Uterus (tissue), 3 donors: ENCODE measurements at regions not wholly inside any gene's neighbourhood (a gene's known extent, or its start where the extent isn't known, plus 50 kb on each side); places are given as distances from the start of the nearest gene placed in this dataset.

Source experiments
- DNase-seq, 2 donors: peaks; one replicate each; pipeline ENCODE4 v3.0.0-alpha.2; 2019 to 2020
- H3K27ac ChIP-seq, 2 donors: fragments of 200-600 bp; sonication (generic); 1 replicate in 1 of 2; 2 replicates in 1 of 2; pipeline ENCODE4 v1.5.1; 2016 to 2018
- H3K27me3 ChIP-seq, 2 donors: fragments of 200-600 bp; sonication (generic); one replicate each; pipeline ENCODE4 v1.5.1; 2018 to 2019; ENCODE audit warnings: control low read depth in 1 of 2
- H3K36me3 ChIP-seq, 2 donors: fragments of 200-600 bp; sonication (generic); one replicate each; pipeline ENCODE4 v1.5.1; 2019; ENCODE audit warnings: control low read depth in 1 of 2
- H3K4me1 ChIP-seq, 2 donors: fragments of 200-600 bp; sonication (generic); one replicate each; pipeline ENCODE4 v1.5.1; 2018 to 2019; ENCODE audit warnings: control low read depth in 1 of 2
- H3K4me3 ChIP-seq, 2 donors: fragments of 200-600 bp; sonication (generic); 1 replicate in 1 of 2; 2 replicates in 1 of 2; pipeline ENCODE4 v1.5.1; 2018 to 2019; ENCODE audit warnings: mild to moderate bottlenecking in 1 of 2
- H3K9me3 ChIP-seq, 2 donors: fragments of 200-600 bp; sonication (generic); one replicate each; pipeline ENCODE4 v1.5.1; 2019; ENCODE audit warnings: control low read depth in 1 of 2
- POLR2A ChIP-seq, 2 donors: fragments of 450-650 bp; IDR thresholded peaks; one replicate each; pipeline ENCODE4 v1.6.1; 2016; ENCODE audit warnings: antibody characterized with exemption in 2 of 2, mild to moderate bottlenecking in 1 of 2, moderate library complexity in 1 of 2
- intact Hi-C: fragments of 100-400 bp; cut with DNase I; formaldehyde crosslinking; loops from one replicate; pipeline ENCODE4 v1.15.1; 2023; ENCODE audit warnings: low total_unique reads
- TF ChIP-seq, protein P1 (sequence below), 4 experiments: fragments of 200-600 bp in 2 of 4; fragments of 450-650 bp in 2 of 4; sonication (generic) in 2 of 4; IDR thresholded peaks; one replicate each; pipeline ENCODE4 v1.5.1; 2016 to 2019; ENCODE audit warnings: antibody characterized with exemption in 4 of 4, mild to moderate bottlenecking in 2 of 4, moderate library complexity in 1 of 4
- donor health status: DM: yes; HTN: yes; CAD: no.

DNA sequence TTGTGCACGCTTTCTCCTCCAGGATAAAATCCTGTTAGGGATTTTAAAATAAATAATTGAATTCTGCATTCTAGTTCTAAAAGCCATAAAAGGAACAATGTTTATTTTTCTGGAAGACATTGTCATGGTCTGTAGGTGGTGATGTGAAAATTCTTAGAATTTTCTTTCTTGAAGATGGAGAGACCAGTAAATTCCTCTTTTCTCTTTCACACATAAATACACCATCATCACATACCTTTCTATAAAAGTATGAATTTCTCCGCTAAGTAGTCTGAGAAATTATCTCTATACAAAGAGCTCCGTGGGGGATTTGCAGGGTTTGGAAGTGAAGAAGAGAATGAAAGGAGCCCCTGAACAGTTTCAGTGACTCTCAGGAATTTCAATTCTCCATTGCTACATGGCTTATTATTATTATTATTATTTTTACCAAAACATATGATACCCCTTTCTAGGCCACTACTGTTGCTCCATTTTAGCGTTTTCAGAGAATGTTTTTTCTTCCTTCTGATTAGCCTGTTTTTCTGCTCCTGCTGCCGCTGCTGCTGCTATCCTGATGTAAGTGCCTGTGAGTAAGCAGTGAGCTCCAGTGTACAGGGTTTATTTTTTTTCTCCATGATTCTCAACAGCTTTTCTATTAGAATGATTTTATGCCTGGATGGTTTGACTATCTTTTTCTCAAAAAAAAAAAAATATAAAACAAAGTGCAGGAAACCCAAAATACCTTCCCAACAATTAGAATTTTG is 145.8 kb downstream of the SAMD5 start:
- H3K36me3 ChIP-seq = no peaks in the 10 kb centered on the region
- no peaks in the 10 kb centered on the region for H3K4me1 ChIP-seq
- DNase-seq = no peak
- no peaks in the 10 kb centered on the region for H3K27me3 ChIP-seq
- no peak overlapping the region for H3K4me3 ChIP-seq
- intact Hi-C loops = no loop called here
- no peaks in the 10 kb centered on the region for H3K9me3 ChIP-seq
- TF ChIP-seq, protein P1, sequence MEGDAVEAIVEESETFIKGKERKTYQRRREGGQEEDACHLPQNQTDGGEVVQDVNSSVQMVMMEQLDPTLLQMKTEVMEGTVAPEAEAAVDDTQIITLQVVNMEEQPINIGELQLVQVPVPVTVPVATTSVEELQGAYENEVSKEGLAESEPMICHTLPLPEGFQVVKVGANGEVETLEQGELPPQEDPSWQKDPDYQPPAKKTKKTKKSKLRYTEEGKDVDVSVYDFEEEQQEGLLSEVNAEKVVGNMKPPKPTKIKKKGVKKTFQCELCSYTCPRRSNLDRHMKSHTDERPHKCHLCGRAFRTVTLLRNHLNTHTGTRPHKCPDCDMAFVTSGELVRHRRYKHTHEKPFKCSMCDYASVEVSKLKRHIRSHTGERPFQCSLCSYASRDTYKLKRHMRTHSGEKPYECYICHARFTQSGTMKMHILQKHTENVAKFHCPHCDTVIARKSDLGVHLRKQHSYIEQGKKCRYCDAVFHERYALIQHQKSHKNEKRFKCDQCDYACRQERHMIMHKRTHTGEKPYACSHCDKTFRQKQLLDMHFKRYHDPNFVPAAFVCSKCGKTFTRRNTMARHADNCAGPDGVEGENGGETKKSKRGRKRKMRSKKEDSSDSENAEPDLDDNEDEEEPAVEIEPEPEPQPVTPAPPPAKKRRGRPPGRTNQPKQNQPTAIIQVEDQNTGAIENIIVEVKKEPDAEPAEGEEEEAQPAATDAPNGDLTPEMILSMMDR (IDR thresholded peaks at IDR 0.05) = no peak
- no peak for TF ChIP-seq POLR2A (IDR thresholded peaks at IDR 0.05)
- H3K27ac ChIP-seq = no peak overlapping the region

DNA sequence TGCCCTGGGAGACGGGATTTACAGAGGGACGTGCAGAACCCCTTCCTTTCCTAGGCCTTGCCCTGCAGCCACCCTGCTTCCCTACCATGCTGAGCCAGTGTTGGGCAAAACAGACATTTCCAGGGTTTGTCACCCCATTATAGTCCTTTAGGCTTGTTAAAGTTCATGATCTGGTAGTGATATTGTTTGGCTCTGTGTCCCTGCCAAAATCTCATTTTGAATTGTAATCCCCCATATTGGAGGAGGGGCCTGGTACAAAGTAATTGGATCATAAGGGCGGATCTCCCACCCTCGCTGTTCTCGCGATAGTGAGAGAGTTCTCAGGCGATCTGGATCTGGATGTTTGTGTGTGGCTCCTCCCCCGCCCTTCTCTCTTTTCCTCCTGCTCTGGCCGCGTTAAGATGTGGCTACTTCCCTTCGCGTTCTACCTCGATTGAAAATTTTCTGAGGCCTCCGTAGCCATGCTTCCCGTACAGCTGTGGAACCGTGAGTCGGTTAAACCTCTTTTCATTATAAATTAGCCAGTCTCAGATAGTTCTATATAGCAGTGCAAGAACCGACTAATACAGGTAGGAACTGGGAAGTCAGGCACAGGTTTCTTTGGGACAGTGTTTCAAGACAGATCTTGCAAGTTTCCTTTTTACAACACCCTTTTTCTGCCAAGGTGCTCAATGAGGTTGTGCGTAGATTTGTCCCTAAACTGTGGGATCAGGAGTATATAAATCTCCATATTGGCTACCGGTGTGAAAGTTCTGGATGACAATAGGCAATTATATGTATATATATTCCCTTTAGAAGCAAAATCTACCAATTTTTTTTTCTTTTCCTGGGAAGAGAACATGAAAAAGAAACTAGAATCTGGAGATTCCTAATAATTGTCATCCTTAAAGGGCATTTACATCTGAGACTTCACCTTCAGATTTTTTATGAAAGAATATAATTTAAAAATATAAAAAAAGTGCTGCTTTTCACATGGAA is 152.1 kb downstream of the SAMD5 start:
- H3K4me3 ChIP-seq = no peak overlapping the region
- no peaks in the 10 kb centered on the region for H3K27me3 ChIP-seq
- H3K27ac ChIP-seq = no peak overlapping the region
- intact Hi-C loops = no loop called here
- H3K36me3 ChIP-seq = no peaks in the 10 kb centered on the region
- H3K9me3 ChIP-seq = no peaks in the 10 kb centered on the region
- TF ChIP-seq POLR2A (IDR thresholded peaks at IDR 0.05) = no peak
- TF ChIP-seq, protein P1 (IDR thresholded peaks at IDR 0.05) = no peak
- no peak for DNase-seq
- H3K4me1 ChIP-seq = no peaks in the 10 kb centered on the region

DNA sequence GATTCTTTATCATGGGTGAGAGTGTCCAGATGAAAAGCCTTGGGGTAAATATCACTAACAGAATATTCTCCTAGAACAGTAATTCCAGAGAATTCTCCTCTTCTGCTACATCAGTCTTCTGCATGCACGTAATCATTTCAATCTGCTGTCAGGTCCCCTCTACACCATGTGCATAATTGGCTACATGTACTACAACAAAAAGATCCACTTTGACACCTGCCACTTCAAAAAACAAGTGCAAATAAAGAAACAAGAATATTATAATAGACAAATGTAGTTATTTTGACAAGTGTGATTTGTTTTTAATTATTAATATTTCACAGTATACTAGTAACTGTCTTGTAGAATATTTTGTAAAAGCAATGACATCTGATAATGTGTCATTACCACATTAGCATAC is 154.2 kb downstream of the SAMD5 start:
- Histone ChIP-seq H3K36me3 (no peaks in the 10 kb centered on the region), H3K27me3 (no peaks in the 10 kb centered on the region), H3K4me3 (no peak overlapping the region), H3K9me3 (no peaks in the 10 kb centered on the region), H3K4me1 (no peaks in the 10 kb centered on the region), H3K27ac (no peak overlapping the region)
- intact Hi-C loops = no loop called here
- TF ChIP-seq, protein P1 (IDR thresholded peaks at IDR 0.05) = no peak
- TF ChIP-seq POLR2A (IDR thresholded peaks at IDR 0.05) = no peak
- no peak for DNase-seq

DNA sequence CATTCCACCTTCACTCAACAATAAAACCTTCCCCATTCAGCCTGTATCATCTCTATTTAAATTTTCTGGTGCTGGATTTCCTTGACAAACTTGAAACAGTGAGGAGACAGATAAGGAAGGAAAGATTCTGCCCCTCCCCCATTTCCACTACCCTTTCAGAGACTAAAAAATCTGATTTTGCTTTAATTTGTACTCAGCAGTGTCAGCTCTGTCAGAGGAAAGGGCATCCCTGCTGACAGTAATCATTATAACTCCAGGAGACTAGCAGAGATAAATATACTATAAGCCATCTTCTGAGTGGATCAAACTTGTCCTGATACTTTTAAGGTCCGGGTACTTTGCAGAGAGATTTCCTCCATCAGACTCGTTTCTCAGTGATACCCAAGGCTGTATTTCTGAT is 155.6 kb downstream of the SAMD5 start:
- no peak for TF ChIP-seq POLR2A (IDR thresholded peaks at IDR 0.05)
- TF ChIP-seq, protein P1 (IDR thresholded peaks at IDR 0.05) = no peak
- Histone ChIP-seq H3K27ac (no peak overlapping the region), H3K9me3 (no peaks in the 10 kb centered on the region), H3K4me1 (no peaks in the 10 kb centered on the region), H3K27me3 (no peaks in the 10 kb centered on the region), H3K36me3 (no peaks in the 10 kb centered on the region), H3K4me3 (no peak overlapping the region)
- DNase-seq = no peak
- intact Hi-C loops = no loop called here

DNA sequence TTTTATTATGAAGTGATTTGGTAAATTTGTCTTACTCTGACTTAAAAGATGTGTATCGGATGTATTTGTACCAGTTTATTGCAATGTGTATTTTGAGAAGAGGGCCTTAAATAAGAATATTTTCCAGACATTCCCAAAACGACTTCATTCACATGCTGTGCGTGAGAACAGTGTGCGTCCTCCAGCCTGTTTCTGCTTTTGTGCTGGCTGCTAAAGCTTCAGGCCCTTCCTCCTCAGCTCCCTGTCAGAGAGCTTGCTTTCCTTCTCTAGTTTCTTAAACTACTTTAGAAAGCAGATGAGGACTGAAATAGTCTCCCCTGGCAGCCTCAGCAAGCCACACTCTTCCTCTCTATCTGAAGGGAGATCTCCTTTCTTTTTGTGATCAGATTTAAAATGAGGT is 157.8 kb downstream of the SAMD5 start:
- Histone ChIP-seq H3K27ac (no peak overlapping the region), H3K9me3 (no peaks in the 10 kb centered on the region), H3K4me3 (no peak overlapping the region), H3K27me3 (no peaks in the 10 kb centered on the region), H3K36me3 (no peaks in the 10 kb centered on the region), H3K4me1 (no peaks in the 10 kb centered on the region)
- intact Hi-C loops = no loop called here
- no peak for TF ChIP-seq POLR2A (IDR thresholded peaks at IDR 0.05)
- TF ChIP-seq, protein P1 (IDR thresholded peaks at IDR 0.05) = no peak
- DNase-seq = no peak
